NCI-H526 treated with DMSO at 0.1 percent for 48 hours (cell line): ENCODE measurements at regions not wholly inside any gene's neighbourhood (a gene's known extent, or its start where the extent isn't known, plus 50 kb on each side); places are given as distances from the start of the nearest gene placed in this dataset.
"Not testable (repeated sequence)": the region's sequence is repeated elsewhere in the genome, so short reads cannot be mapped to it uniquely, and the experiment has no call there.

Experiments used
- DNase-seq: peaks from one replicate; lab custom pipeline; 2025; lab: John Stamatoyannopoulos, UW

DNA sequence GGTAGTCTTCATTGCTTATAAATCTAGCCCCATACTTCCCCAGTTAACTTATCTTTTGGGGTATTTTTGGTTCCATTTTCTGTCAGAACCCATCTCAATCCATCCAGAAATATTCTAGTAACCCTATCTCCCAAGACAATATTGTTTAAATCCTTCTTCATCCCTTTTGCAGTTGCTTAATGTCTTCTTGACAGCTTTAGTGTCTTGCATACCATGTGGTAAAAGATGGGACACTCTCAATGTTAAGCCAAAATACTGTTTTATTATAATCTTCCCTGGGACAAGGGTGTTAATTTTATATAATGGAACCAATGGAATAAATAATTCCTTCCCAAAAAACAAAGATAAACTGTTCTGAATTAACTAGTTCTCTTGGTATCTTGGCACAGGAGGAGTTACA is 450.2 kb downstream of the CCER1 start:
- DNase-seq, result no peak

GRCh38 chr12:90502070-90502469 is 452.9 kb downstream of the CCER1 start:
- no peak for DNase-seq

- DNase-seq, result no peak
These were observed 453.6 kb downstream of the CCER1 start for GRCh38 chr12:90501412-90501811.

DNA sequence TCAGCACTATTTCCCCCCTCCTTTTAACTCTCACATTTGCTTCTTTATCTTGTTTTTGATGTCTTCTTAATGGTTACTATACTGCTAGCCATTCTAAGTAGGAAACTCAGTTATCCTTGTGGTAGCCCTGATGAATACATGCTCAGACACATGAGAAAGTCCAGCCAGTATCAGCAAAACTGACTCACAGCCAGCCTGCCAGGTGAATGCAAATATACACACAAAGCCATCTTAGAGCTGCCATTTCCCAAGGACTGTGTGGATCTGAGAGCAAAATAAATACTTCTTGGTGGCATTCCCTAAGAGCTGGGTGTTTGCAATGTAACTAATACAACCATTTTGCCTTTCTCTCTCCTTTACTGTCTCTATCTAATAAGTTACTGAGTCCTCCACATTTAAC is 455.2 kb downstream of the CCER1 start:
- peak; percentile 6 for DNase-seq

DNA sequence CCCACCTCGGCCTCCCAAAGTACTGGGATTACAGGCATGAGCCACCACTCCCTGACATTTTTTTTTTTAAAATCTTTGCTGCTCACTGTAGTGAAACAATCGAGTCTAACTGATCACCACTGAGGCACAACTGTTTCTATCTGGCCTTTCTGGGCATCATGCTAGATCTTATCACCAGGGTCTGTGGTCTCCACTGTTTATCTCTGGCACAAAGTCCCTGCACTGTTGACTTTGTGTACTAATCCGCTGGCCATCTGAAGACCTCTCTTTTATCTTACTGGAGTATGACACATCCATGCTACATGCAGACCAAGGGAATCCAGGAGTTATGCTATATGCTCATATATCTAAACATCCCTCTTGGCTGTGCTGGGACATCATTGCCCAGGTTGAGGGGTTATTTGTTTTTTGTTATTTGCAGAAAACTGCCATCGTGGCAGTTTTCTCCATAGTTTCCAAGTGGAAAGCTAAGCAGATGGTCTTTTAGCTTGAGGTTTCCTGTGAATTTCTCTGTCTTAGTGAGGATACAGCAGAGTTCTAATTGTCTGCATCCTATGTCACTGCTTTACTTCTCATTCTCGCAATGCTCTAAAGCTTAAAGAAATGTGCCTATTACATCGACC is 456.9 kb downstream of the CCER1 start:
- DNase-seq, result no peak

DNA sequence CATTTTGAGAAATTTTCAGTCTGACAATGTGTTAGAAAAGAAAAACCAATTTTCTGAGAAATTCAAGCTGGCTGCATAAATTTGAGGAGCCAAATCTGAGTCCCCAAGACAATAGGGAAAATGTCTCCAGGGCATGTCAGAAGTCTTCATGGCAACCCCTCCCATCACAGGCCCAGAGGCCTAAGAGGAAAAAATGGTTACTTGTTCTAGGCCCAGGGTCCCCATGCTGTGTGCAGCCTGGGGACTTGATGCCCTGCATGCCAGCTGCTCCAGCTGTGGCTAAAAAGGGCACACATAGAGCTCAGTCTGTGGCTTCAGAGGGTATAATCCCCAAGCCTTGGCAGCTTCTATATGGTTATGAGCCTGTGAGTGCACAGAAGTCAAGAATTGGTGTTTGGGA is 464.6 kb downstream of the CCER1 start:
- DNase-seq, result no peak

DNA sequence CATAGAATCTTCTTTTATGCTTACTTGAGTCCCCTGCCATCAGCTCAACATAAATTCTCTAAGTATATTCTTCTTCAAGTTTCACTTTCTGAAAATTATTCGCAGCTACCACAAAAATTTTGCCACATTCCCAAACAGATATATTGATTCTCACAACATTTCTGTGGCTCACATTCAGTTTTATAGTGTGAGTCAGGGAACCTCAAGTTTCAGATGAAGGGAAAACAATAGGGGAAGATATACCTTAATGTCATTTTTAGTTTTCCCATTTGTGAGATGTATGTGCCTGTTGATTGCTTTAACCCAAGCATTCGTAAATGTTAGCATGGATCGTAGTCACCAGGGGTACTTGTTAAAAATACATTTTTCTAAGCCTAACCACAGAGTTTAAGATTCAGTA is 465.8 kb downstream of the CCER1 start:
- no peak for DNase-seq

GRCh38 chr12:90485560-90485959 is 469.4 kb downstream of the CCER1 start:
- no peak for DNase-seq

- no peak for DNase-seq
These were observed 470.9 kb downstream of the CCER1 start for GRCh38 chr12:90484094-90484493.

GRCh38 chr12:90481748-90482147 is 473.2 kb downstream of the CCER1 start:
- no peak for DNase-seq

DNA sequence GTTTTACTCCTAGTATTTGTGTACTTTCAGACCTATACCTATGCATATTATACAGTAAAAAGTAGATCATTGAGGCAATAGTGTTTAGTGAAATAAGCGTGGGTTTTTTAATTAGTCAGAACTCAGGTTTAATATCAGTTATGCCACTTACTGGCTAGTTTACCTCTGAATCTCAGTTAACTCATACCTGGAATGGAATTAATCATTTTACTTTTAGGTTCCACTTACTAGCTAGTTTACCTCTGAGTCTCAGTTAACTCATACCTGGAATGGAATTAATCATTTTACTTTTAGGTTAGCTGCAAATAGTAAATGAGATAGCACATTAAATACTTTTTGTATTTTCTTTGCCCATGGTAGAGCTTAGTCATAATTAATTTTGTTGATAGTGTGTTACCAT is 475.7 kb downstream of the CCER1 start:
- no peak for DNase-seq

- DNase-seq, result no peak
These were observed 481.1 kb downstream of the CCER1 start for GRCh38 chr12:90473831-90474230.

GRCh38 chr12:90460681-90461080 is 494.3 kb downstream of the CCER1 start:
- no peak for DNase-seq

DNA sequence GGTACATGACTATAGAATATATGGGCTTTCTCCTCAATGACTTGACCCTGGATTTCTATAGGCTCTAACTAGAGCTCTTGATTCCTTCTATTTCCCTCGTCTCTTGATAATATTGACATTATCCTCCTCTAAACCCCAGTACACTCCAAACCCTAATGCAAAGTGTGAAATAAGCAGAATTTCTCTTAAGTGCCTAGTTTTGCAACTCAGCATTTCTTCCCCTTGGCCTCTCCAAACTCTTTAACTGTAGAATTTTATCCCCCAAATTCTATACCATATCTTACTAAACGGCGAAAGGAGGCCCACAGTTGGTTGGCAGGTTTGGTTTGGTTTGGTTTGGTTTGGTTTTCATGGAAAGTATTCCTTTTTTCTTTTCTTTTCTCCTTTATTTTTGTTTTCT is 498.7 kb downstream of the CCER1 start:
- DNase-seq, result no peak

DNA sequence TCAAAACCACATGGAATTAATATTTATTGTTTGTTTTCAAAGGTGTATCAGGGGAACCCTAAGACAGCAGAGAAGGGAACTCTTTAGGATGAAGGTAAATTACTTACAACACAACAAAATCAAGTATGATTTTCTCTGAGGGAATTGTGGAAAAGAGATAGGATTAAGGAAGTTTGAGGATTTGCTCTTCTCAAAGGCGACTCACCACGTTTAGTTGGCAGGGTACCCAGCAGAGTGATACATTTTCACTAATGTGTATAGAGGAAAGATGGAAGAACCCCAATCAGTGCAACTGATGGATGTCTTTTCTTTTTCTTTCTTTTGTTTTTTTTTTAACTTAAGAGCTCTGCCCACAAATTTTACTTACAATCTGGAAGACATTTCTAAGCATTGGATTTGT is 499.2 kb downstream of the CCER1 start:
- no peak for DNase-seq

GRCh38 chr12:90449611-90450010 is 505.4 kb downstream of the CCER1 start:
- no peak for DNase-seq

- not testable (repeated sequence) for DNase-seq
These were observed 511.5 kb downstream of the CCER1 start for GRCh38 chr12:90443466-90443865.

- DNase-seq, result no peak
These were observed 513.5 kb downstream of the CCER1 start for GRCh38 chr12:90441431-90441830.

GRCh38 chr12:90428881-90429280 is 526.1 kb downstream of the CCER1 start:
- DNase-seq, result no peak

- no peak for DNase-seq
These were observed 526.5 kb downstream of the CCER1 start for GRCh38 chr12:90428465-90428864.

DNA sequence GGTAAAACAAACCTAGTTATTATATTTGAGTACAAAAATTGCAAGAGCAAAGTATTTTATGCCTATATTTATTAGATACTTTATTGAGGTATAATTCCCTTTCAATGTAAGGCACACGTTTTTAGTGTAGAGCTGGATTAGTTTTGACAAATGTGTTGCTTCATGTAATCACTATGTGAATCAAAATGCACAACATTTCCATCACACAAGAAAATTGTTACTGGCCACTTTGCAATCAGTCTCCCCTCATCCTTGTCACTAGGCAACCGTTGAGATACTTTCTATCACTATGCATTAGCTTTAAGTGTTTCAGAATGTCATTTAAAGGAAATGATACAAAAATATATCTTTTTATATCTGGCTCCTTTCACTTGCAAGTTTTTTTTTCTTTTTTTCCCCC is 531.0 kb downstream of the CCER1 start:
- no peak for DNase-seq

- no peak for DNase-seq
These were observed 544.0 kb downstream of the CCER1 start for GRCh38 chr12:90410962-90411361.

GRCh38 chr12:90407841-90408240 is 547.1 kb downstream of the CCER1 start:
- no peak for DNase-seq

DNA sequence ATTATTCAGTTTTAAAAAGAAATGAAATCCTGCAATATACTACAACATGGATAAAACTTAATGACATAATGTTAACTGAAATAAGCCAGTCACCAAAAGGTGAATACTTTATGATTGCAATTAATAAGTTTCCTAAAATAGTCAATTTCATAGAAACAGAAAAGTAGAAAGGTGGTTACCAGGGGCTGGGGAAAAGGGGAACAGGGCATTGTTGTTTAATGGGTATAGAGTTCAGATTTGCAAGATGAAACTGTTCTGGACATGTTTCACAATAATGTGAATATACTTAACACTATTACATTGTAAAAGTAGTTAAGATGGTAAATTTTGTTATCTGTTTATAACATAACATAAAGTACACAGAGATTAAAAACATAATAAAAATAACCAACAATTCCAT is 550.9 kb downstream of the CCER1 start:
- DNase-seq, result no peak

- no peak for DNase-seq
These were observed 553.8 kb downstream of the CCER1 start for GRCh38 chr12:90401185-90401584.
